NCI-H187 (cell line): ENCODE measurements at regions not wholly inside any gene's neighbourhood (a gene's known extent, or its start where the extent isn't known, plus 50 kb on each side); places are given as distances from the start of the nearest gene placed in this dataset.

ENCODE experiments used
- DNase-seq, 2 experiments: peaks; one replicate each; lab custom pipeline; 2025; lab: John Stamatoyannopoulos, UW

GRCh38 chr10:8596929-8597472 lies 542.5 kb downstream of the GATA3 start:
- DNase-seq: no peak

DNA sequence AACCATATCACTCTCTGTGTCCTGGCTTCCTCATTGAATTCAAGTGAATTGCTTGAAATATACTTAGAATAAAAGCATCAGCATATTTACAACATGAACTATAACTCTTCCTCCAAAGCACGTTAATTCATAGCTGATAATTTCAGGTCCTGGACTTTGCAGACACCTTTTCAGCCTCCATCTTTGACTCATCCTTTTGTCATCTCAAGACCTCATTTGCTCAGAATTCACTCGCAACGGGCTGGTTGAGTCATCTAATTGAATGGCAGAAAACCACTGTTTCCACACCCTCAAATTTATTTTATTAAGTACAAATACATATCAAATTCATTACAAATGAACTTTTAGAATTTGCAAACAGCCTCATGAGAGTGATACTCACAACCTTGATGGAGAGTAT lies 545.7 kb downstream of the GATA3 start:
- DNase-seq: no peak

GRCh38 chr10:8602821-8603220 lies 548.3 kb downstream of the GATA3 start:
- DNase-seq: no peak

GRCh38 chr10:8614054-8614565 lies 559.6 kb downstream of the GATA3 start:
- no peak for DNase-seq

- no peak for DNase-seq
Observed at GRCh38 chr10:8615118-8615517, 560.6 kb downstream of the GATA3 start.

GRCh38 chr10:8616166-8616565 lies 561.7 kb downstream of the GATA3 start:
- no peak for DNase-seq

DNA sequence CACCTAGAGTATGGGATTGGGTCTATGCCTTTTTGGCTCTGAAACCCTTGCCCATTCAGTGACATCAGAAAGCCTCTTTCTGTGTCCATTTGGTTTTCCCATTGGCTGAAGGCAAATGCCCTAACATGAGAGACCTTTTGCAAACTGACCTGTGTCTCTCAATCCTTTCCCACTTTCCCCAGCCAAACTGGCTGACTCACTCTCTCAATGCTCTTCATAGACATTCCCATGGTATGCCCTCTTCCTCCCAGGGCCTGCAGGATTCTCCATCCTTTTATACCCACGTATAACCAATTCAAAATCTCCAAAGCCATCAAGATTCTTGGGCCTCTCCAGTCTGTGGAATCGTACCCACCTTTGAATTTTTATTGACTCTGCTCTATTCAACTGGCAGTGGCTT lies 563.3 kb downstream of the GATA3 start:
- DNase-seq: no peak

- DNase-seq: no peak
Observed at GRCh38 chr10:8618834-8619233, 564.3 kb downstream of the GATA3 start.

DNA sequence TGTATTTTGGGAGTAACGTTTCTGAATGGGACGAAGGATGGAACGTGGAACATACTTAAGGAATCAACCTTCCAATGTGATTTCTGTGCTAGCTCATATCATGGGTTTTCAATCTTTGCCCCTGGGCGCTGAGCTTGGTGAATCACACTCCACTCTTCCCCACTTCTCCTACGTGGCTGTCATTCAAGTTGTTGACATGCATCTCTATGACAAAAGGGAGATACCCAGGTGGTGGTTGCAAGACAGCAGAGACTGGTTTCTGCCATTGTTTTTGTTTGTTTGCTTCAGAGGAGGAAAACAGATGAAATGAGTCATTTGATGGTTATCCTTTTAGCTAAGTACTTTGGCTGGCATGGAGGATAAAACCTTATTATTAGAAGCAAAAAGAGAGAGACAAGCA lies 573.9 kb downstream of the GATA3 start:
- no peak for DNase-seq

GRCh38 chr10:8633909-8634308 lies 579.4 kb downstream of the GATA3 start:
- no peak for DNase-seq

DNA sequence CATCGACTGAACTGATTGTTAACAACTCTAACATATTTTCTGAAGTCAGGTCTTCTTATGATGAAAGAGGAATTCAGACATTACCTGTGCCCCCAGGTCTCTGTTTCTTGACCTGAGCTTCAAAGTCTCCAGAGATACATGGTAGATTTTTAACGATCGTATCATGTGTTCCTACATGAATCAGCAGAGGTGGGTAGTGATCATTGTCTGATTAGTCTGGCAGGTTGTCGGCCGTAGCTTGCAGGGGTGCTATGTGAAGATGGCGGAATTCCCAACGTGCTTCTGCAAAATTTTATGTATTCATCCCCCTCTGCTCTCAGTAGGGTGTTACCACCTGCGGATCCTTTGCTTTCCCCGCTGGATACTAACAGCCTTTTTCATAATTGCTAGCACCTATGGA lies 581.9 kb downstream of the GATA3 start:
- DNase-seq: no peak

GRCh38 chr10:8637640-8638039 lies 583.2 kb downstream of the GATA3 start:
- DNase-seq: no peak

GRCh38 chr10:8638088-8638672 lies 583.7 kb downstream of the GATA3 start:
- DNase-seq: no peak

DNA sequence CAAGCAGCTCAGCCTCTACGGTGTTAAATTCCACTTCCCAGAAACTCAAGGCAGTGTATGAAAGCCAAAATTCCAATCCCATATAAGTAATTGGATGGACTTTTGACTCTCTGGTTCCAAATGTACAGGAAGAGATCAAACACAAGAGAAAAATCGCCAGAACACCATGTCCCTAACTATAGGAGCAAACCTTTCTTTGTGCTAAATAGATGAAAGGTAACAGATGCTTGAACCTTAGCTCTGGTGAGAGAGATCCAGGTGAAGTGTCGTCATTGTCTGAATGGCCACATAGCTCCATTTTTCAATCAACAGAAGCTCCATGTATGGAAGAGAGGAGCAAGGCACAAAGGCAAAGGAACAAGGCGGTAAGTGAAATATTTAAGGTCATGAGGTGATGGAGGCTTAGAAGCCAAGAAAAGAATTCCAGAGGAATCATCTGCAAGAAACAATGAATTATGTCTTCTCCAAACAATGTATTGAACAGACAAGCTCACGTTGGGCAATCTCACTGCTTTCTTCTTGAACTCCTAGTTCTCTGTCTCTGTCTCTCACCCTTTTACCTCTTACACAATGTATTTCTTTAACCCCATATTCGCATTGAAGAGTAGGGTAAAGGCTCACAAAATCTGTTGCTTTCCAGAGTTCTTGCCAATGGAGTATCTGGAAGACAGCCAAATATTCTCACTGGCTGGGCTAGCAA lies 585.1 kb downstream of the GATA3 start:
- no peak for DNase-seq

GRCh38 chr10:8640301-8640700 lies 585.8 kb downstream of the GATA3 start:
- DNase-seq: no peak

- DNase-seq: no peak
Observed at GRCh38 chr10:8640878-8641277, 586.4 kb downstream of the GATA3 start.

GRCh38 chr10:8656261-8656660 lies 601.8 kb downstream of the GATA3 start:
- no peak for DNase-seq

DNA sequence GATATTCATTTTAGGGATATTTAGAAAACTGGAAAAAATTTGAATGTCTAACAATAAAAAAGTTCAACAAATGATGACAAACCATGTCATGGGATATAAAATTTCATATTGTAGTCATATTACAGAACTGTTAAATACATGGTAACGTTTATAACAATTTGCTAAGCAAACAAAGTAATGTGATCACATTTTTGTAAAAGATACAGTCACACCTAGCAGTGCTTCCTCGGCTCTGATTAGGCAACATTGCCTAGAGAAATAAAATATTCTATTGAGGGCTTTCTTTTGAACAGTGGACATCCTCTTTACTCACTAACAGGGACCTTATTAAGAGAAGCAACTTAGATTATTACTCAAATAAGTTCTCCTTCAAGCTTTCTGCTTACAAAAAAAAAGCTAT lies 605.5 kb downstream of the GATA3 start:
- no peak for DNase-seq

DNA sequence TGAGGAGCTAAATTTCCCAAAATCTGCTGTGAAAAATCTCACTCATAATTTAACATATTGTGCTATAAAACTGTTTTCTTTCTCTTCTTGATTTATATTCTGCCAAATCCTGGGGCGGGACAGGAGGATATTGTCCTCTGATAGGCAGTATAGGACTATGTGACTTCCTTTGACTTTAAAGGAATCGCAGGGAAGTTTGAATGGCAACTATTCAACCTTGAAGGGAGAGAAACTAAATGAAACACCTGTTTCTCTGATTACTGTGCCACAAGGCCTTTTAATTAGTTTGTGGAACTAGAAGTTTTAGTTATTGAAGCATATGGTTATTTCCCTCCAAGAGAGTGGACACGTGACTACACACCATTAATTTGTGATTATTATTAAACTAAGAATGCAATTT lies 607.4 kb downstream of the GATA3 start:
- DNase-seq: no peak

DNA sequence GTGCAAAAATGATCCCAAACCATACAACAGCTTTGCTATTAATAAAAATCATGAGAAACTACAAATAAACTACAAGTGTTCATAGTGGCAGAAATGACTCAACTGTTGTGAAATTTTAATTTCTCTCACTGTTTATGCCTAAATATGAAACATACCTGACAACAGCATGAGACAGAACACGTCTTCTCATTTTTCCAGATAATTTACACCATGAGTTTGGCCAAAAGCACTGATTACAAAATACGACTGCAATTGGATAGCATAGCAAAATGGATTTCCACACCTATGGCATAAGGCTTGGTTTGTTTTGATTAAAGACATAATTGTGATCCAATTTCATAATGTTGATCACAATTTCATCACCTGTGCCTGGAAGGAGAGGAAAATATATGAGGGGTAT lies 608.6 kb downstream of the GATA3 start:
- no peak for DNase-seq

- no peak for DNase-seq
Observed at GRCh38 chr10:8665322-8665721, 610.8 kb downstream of the GATA3 start.

GRCh38 chr10:8670461-8670860 lies 616.0 kb downstream of the GATA3 start:
- no peak for DNase-seq

DNA sequence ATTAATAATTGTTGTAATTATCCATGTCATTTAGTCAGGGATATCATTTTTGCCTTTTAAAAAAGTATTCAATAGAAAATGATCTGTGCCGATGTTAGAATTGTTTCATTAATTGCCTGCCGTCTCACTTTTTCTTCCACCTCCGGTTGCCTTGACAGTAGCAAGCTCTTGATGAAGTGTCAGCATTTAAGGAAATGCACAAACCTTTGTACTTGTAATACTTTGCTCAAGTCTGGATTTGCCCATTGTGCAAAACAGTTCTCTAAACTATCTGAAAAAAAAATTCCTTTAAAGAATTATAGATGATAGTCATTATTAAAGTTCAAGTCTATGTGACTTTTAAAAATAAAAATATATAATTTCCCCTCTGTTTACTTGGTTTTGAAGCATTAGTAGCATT lies 619.7 kb downstream of the GATA3 start:
- DNase-seq: no peak

DNA sequence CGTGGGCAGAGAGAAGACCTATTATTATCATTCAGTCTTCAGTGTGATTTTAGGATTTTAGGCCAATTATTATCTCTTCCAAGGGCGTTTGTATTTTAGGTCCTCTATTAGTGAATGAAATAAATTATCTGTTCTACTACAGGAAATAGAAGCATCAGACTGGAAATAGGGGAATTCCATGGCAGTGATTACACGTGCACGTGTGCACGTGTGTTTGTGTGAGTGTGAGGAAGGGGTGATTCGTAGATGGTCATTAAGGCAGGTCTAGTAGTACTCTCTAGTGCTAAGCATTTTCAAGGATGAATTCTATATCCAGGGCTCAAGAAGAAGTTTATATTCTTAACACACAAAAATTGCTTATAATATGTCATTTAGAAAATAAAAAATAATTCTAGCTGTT lies 623.2 kb downstream of the GATA3 start:
- DNase-seq: no peak
